ENCODE measurements at regions not wholly inside any gene's neighbourhood (a gene's known extent, or its start where the extent isn't known, plus 50 kb on each side); places are given as distances from the start of the nearest gene placed in this dataset.
"Not testable (repeated sequence)": the region's sequence is repeated elsewhere in the genome, so short reads cannot be mapped to it uniquely, and the experiment has no call there.

DNA sequence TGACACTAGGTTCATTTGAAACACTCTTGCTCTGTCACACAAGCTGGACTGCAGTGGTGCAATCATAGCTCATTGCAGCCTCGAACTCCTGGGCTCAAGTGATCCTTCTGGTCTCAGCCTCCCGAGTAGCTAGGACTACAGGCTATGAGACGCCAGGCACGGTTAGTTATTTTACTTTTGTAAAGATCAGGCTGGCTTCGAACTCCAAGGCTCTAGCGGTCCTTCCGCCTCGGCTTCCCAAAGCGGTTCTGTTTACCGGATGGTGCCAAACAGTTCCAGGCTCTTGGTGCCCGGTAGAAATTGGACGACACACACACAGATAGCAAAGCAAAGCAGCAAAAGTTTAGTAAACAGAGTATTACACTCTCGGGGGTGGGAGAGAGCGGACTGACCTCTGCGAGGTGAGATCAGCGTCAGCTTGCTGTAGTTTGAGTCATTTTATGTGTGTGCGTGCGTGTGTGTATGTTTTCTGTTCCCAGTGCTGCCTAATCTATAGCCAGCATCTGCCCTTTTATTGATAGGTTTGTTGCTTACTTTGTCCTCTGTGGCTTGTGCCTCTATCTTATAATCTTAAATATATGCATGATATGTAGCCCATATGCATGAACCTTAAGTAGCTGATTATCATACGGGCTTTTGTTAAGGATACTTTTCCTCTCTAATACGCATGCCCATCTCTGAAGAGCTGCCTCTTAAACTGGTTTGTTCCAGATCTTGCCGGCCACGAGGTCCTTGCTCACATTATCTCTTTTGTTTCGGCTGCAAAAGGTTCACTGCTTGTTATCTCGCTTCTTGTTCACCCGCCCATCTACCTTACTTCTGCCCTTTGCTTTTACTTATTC is 75.2 kb downstream of the OR2B2 start:
- TF ChIP-seq, protein P1, sequence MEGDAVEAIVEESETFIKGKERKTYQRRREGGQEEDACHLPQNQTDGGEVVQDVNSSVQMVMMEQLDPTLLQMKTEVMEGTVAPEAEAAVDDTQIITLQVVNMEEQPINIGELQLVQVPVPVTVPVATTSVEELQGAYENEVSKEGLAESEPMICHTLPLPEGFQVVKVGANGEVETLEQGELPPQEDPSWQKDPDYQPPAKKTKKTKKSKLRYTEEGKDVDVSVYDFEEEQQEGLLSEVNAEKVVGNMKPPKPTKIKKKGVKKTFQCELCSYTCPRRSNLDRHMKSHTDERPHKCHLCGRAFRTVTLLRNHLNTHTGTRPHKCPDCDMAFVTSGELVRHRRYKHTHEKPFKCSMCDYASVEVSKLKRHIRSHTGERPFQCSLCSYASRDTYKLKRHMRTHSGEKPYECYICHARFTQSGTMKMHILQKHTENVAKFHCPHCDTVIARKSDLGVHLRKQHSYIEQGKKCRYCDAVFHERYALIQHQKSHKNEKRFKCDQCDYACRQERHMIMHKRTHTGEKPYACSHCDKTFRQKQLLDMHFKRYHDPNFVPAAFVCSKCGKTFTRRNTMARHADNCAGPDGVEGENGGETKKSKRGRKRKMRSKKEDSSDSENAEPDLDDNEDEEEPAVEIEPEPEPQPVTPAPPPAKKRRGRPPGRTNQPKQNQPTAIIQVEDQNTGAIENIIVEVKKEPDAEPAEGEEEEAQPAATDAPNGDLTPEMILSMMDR (IDR thresholded peaks at IDR 0.05; ENCODE audit: insufficient read depth, low read depth, low read length): no peak

DNA sequence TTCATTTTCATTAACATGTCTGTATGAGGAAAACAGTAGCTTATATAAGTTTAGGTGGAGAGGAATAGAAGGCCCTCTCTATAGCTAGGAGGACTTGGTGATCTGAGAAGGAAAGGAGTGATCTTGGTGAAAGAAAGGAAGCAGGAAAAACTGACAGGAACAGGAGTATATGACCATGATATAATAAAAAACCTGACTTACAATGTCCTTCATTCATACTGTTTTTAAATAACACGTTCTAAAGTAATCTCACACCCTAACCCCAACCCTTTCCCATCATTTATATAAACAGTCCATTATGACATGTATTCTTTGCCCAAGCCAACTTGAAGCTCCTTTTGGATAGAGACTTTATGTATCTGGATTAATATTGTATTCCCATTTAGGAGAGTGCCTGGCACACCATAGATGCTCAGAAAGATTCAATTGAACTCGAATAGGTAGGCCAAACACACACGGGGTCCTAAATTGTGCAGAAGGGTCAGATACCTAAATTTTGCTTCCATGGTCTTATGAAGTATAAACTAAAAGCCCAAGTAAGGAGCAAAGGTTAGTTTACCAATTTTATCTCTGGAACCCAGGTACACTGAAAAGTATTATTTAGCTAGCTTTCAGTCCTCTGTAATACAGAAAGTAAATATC is 75.9 kb downstream of the OR2B2 start:
- POLR2A ChIA-PET: interaction anchor here (0.6 to 4.2 kb wide), 7 partner anchors 12 to 1620 kb away, joined by 3 to 28 read pairs (median 6); a partner anchor contains a TSS
- CTCF ChIA-PET: interaction anchor here (0.9 to 3.4 kb wide), 6 partner anchors 12 to 1810 kb away, joined by 3 to 32 read pairs (median 8); a partner anchor contains a TSS
- no peak for DNase-seq (ENCODE audit: low read depth)
- TF ChIP-seq, protein P1 (IDR thresholded peaks at IDR 0.05; ENCODE audit: insufficient read depth, low read depth, low read length): no peak
- Histone ChIP-seq H3K36me3 (ENCODE audit: control insufficient read depth, insufficient read depth, low read length) (no peaks in the 10 kb centered on the region), H3K4me3 (ENCODE audit: low read depth, low read length) (peak overlapping the region; percentile 60), H3K27me3 (ENCODE audit: control insufficient read depth, insufficient read depth, low read length) (no peaks in the 10 kb centered on the region)

More for the DNA sequence above, 75.2 kb downstream of the OR2B2 start:
- H3K27me3 ChIP-seq (ENCODE audit: control insufficient read depth, insufficient read depth, low read length): no peaks in the 10 kb centered on the region
- ChIA-PET CTCF (interaction anchor here (0.9 to 3.4 kb wide), 6 partner anchors 12 to 1811 kb away, joined by 3 to 32 read pairs (median 8); a partner anchor contains a TSS), POLR2A (interaction anchor here (0.6 to 4.2 kb wide), 8 partner anchors 12 to 1620 kb away, joined by 3 to 28 read pairs (median 8); a partner anchor contains a TSS)
- H3K4me3 ChIP-seq (ENCODE audit: low read depth, low read length): peak overlapping the region; percentile 60
- H3K36me3 ChIP-seq (ENCODE audit: control insufficient read depth, insufficient read depth, low read length): no peaks in the 10 kb centered on the region
- peak; percentile 50 for DNase-seq (ENCODE audit: low read depth)

DNA sequence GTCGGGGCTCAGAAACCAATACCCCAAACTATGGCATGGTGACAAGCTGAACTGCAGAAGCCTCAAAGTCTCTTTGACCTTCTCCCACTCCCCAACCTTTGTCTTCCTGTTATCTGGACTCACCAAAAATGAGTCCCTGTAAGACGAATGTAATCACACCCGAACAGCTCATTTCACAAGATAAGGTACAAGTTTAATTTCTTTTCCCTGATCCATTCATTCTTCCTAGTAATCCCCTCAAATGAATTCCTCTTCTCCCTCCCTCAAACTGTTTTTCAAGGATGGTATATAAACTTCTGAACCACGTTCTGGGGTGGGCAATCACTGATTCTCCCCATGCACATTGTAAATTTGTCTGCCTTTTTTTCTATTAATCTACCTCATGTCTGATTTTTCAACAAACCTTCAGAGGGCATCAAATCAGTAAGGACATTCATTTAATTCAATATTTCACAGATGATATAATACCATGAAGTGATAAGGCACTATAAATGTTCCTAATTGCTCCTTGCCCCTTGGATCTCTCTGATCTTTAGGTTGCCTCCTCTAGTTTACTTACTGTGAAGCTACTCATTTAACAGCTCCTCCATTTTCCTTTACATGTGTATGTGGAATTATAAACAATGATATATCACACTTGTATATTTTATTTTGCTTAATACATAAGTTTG is 77.2 kb downstream of the OR2B2 start:
- Histone ChIP-seq H3K36me3 (ENCODE audit: control insufficient read depth, insufficient read depth, low read length) (no peaks in the 10 kb centered on the region), H3K27me3 (ENCODE audit: control insufficient read depth, insufficient read depth, low read length) (no peaks in the 10 kb centered on the region), H3K4me3 (ENCODE audit: low read depth, low read length) (no peak overlapping the region)
- ChIA-PET POLR2A (no interaction called here), CTCF (interaction anchor here (0.6 to 2.7 kb wide), 4 partner anchors 10 to 426 kb away, joined by 3 to 12 read pairs (median 7); a partner anchor contains a TSS)
- no peak for DNase-seq (ENCODE audit: low read depth)
- TF ChIP-seq, protein P1 (IDR thresholded peaks at IDR 0.05; ENCODE audit: insufficient read depth, low read depth, low read length): no peak

DNA sequence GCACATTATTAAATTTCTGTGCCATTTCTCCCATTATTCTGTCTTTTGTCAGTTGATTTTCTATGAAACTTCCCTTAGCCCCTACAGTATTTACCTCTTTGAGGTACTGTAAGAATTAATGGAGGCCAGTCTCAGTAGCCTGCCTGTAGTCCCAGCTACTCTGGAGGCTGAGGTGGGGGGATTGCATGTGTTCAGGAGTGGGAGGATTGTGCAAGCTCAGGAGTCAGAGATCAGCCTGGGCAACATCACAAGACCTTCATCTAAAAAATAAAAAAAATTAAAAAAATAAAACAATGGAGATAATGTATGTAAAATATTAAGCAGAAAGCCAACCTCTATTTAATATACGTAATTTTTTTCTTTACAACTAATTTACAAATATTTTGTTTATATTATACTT is 77.8 kb downstream of the OR2B2 start:
- Histone ChIP-seq H3K4me3 (ENCODE audit: low read depth, low read length) (no peak overlapping the region), H3K27me3 (ENCODE audit: control insufficient read depth, insufficient read depth, low read length) (no peaks in the 10 kb centered on the region), H3K36me3 (ENCODE audit: control insufficient read depth, insufficient read depth, low read length) (no peaks in the 10 kb centered on the region)
- DNase-seq (ENCODE audit: low read depth): no peak
- POLR2A ChIA-PET: no interaction called here
- CTCF ChIA-PET: interaction anchor here (0.6 to 2.7 kb wide), 3 partner anchors 37 to 426 kb away, joined by 3 to 12 read pairs (median 10); a partner anchor contains a TSS
- TF ChIP-seq, protein P1 (IDR thresholded peaks at IDR 0.05; ENCODE audit: insufficient read depth, low read depth, low read length): no peak

DNA sequence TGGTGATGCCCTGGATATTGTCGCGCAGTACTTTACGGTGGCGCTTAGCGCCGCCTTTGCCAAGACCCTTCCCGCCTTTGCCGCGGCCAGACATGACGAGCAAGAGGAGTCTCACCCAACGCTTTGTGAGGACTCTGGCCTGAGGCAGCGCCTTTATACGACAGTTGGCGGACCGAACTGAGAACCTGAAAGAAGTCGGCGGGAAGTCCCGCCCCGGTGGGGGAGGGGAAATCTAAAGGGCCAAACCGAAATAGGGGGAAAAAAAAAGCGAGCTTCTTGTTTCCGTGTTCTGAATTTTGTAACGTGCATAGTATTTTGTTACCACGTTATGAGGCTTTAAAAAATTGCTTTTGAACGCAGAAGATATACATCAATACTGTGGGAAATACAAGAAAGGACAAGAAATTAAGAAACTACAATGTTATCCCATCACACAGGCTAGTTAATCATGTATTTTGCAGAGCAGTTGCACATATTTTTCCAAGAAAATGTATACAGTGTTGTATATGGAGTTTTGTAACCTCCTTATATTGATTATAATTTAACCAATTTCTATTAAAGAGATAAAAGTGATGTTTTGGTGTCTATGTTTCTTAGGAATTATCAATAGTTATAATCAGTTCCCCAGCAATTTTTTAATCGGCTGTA is 80.6 kb downstream of the OR2B2 start:
- H3K36me3 ChIP-seq (ENCODE audit: control insufficient read depth, insufficient read depth, low read length); H3K27me3 ChIP-seq (ENCODE audit: control insufficient read depth, insufficient read depth, low read length); CTCF ChIA-PET; DNase-seq (ENCODE audit: low read depth): not testable (repeated sequence)
- POLR2A ChIA-PET: interaction anchor here (0.6 to 1.4 kb wide), 2 partner anchors 61 to 1788 kb away, joined by 7 to 8 read pairs; a partner anchor contains a TSS
- peak overlapping the region; percentile 32 for H3K4me3 ChIP-seq (ENCODE audit: low read depth, low read length)

DNA sequence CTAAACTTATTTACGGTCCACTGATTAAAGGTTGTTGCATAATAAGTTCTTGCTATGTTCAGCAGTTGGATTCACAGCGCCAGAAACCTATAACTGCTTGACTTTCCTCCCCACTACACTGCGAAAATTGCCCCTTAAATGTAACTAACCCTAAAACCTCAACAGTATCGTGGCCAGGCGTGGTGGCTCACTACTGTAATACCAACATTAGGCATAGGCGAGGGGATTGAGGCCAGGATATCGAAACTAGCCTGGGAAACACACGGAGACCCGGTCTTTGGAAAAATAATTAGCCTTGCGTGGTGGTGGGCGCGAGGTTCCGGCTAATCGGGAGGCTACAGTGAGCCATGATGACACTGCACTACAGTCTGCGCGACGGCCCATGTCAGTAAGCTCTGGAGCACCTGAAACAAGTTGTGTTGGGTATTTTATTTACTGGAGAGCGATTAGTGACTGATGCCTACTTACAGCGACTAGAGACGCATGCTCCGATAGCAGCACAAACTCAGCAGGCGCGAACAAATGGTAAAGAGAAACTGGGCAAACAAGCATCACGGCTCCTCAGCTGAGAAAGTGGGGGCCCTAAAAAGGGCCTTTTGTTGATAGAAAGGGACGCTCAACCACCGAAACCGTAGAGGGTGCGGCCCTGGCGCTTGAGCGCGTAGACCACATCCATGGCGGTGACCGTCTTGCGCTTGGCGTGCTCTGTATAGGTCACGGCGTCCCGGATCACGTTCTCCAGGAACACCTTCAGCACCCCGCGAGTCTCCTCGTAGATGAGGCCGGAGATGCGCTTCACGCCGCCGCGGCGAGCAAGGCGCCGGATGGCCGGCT is 81.4 kb downstream of the OR2B2 start:
- CTCF ChIA-PET; DNase-seq (ENCODE audit: low read depth); H3K36me3 ChIP-seq (ENCODE audit: control insufficient read depth, insufficient read depth, low read length); H3K27me3 ChIP-seq (ENCODE audit: control insufficient read depth, insufficient read depth, low read length): not testable (repeated sequence)
- H3K4me3 ChIP-seq (ENCODE audit: low read depth, low read length): peak overlapping the region; percentile 64
- POLR2A ChIA-PET: interaction anchor here (1.4 kb wide), 1 partner anchor 62 kb away, joined by 7 read pairs; a partner anchor contains a TSS
